ENCODE measurements at regions not wholly inside any gene's neighbourhood (a gene's known extent, or its start where the extent isn't known, plus 50 kb on each side); places are given as distances from the start of the nearest gene placed in this dataset.

- H3K27ac ChIP-seq: no peak overlapping the region
- TF ChIP-seq ZFX (IDR thresholded peaks at IDR 0.05): no peak
Measured at GRCh38 chr4:179465131-179465797, 2023.0 kb upstream of the AGA start.

- H3K27ac ChIP-seq: no peak overlapping the region
- TF ChIP-seq ZFX (IDR thresholded peaks at IDR 0.05): no peak
- TF ChIP-seq, protein P1, sequence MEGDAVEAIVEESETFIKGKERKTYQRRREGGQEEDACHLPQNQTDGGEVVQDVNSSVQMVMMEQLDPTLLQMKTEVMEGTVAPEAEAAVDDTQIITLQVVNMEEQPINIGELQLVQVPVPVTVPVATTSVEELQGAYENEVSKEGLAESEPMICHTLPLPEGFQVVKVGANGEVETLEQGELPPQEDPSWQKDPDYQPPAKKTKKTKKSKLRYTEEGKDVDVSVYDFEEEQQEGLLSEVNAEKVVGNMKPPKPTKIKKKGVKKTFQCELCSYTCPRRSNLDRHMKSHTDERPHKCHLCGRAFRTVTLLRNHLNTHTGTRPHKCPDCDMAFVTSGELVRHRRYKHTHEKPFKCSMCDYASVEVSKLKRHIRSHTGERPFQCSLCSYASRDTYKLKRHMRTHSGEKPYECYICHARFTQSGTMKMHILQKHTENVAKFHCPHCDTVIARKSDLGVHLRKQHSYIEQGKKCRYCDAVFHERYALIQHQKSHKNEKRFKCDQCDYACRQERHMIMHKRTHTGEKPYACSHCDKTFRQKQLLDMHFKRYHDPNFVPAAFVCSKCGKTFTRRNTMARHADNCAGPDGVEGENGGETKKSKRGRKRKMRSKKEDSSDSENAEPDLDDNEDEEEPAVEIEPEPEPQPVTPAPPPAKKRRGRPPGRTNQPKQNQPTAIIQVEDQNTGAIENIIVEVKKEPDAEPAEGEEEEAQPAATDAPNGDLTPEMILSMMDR (conservative IDR thresholded peaks at IDR 0.05): no peak
Measured at GRCh38 chr4:179467878-179468277, 2025.6 kb upstream of the AGA start.

DNA sequence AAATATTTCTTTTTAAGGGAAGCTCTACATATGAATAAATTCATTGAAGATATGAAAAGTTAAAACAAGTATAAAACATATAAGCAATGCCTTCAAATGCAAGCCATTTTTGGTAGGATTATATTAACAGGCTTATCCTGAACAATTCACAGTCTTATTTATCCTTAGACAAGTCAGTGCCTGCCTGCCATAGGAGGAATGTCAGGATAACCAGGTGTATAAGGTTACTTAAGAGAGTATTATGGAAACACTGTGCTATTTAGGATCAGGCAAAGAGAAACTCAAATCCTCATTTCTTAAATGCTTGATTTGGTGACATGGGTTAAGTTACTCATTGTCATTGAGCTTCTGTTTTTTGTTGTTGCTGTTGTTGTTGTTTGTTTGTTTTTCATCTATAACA lies 2029.9 kb upstream of the AGA start:
- no peak overlapping the region for H3K27ac ChIP-seq
- TF ChIP-seq ZFX (IDR thresholded peaks at IDR 0.05): no peak
- TF ChIP-seq, protein P1 (conservative IDR thresholded peaks at IDR 0.05): no peak

DNA sequence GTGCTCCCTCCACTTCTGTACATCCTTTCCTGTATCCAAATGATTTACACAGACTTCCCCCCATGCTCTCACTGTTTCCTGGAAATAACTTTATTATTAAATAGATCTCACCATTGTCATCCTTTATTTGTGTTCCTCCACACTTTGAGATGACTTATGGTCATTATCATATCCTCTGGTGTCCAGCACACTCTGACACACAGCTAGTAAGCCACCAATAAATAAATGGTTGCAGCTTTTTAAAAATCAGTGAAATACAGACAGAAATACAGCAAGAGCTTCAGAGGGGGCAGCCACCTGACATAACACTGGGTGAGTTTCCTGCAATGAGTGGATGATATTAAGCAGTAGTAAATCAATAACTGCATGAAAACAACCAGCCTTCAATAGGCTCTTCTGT lies 2036.4 kb upstream of the AGA start:
- no peak overlapping the region for H3K27ac ChIP-seq
- TF ChIP-seq, protein P1 (conservative IDR thresholded peaks at IDR 0.05): no peak
- no peak for TF ChIP-seq ZFX (IDR thresholded peaks at IDR 0.05)

DNA sequence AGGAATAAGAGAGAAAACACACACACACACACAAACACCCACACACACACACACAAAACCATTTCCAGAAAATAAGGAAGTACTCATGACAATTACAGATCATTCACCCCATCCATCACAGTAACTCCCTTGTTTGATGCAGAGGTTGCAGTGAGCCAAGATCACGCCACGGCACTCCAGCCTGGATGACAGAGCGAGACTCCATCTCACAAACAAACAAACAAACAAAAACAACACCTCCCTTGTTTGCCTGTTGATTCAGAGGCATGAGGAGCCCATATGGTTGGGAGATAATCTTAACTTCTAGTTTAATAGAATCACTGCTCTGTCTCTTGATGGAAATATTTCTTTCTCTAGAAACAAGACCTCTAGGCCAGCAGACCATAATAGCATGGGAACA lies 2043.5 kb upstream of the AGA start:
- H3K27ac ChIP-seq: no peak overlapping the region
- TF ChIP-seq ZFX (IDR thresholded peaks at IDR 0.05): no peak
- TF ChIP-seq, protein P1 (conservative IDR thresholded peaks at IDR 0.05): no peak

DNA sequence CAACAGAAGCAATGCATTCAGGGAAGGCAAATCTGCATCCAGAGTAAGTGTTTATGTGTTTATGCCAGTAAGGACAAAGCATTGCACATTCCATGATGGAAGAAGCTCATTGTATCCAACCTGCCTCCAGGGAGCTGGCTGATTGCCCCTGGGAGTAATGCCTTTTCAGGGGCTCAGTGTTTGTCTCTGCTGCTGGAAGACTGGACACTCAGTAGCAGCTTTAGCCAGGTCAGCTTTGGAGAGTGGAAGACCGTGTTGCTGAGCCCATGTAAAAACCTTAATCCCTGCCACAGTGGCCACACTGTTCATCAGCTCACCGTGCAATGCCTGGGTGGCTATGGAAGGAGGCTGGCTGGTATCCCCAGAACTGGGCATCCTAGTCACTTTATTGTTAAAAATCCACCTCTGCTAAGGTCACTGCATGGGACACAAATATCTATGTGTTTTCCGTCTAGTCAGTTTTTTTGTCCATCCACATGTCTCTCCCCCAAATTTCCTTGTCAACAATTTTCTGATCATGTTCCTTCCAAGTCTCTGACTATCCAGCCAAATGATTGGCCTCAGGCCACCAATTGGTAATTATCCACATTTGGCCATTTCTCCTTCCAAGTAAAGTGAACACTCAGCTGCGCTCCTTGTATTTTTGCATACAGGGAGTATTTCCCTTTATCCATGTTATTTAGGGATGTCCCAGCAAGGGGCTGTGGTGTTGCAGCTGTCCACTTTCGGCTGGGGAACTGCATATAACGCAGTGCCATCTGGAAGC lies 2044.5 kb upstream of the AGA start:
- H3K27ac ChIP-seq: no peak overlapping the region
- TF ChIP-seq, protein P1 (conservative IDR thresholded peaks at IDR 0.05): no peak
- TF ChIP-seq ZFX (IDR thresholded peaks at IDR 0.05): no peak

DNA sequence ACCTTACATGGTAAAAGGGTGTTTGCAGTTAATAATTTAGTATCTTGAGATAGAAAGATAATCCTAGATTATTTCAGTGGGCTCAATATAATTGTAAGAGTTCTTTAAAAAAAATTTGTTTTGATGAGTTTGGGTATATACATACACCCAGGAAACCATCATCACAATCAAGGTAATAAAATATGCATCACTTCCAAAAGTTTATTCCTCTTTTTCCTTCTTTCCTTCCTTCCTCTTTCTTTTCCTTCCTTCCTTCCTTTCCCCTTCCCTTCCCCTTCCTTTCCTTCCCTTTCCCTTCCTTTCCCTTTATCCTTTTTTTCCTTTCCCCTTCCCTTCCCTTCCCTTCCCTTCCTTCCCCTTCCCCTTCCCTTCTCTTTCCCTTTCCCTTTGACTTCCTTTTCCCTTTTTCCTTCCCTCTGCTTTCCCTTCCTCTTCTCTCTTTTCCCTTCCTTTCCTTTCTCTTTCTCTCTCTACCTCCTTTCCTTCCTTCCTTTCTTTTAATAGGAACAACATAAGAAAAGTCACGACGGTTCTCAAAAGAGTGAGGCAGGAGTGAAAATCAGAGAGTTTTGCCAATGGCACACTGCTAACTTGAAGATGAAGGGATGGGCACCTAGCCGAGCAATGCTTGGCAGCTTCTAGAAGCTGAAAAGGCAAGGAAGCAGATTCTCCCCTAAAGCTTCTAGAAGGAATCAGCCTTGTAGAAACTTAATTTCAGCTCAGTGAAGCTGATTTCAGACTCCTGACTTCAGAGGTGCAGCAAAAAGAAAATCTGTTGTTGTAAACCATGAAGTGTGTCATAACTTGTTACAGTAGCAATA lies 2050.2 kb upstream of the AGA start:
- no peak for TF ChIP-seq ZFX (IDR thresholded peaks at IDR 0.05)
- TF ChIP-seq, protein P1 (conservative IDR thresholded peaks at IDR 0.05): no peak

More for the DNA sequence above, 2050.2 kb upstream of the AGA start:
- H3K27ac ChIP-seq: no peak overlapping the region

Measured in C4-2B (cell line).